IMR-90 (cell line): ENCODE measurements at regions not wholly inside any gene's neighbourhood (a gene's known extent, or its start where the extent isn't known, plus 50 kb on each side); places are given as distances from the start of the nearest gene placed in this dataset.

Experiments
- ATAC-seq: fragments of 200-7000 bp; cut with Tn5 transposase; 2 replicates; pipeline ENCODE4 v1.9.1; 2020; ENCODE audit warnings: low read depth, mild to moderate bottlenecking, moderate library complexity
- BruUV-seq: library from RNA; stranded (reverse); fragments of 400-500 nt; replicated peaks from 2 replicates; lab custom pipeline; 2021; lab: Mats Ljungman, UMichigan
- CTCF ChIA-PET: fragments of 300-600 bp; formaldehyde crosslinking; extraction: SDS; loops from one replicate; lab custom pipeline; 2021; ENCODE audit warnings: antibody characterized with exemption; lab: Yijun Ruan, JAX
- POLR2A ChIA-PET: fragments of 300-600 bp; sonication (Branson Sonifier 250); formaldehyde crosslinking; loops from one replicate; lab custom pipeline; 2022; ENCODE audit warnings: antibody characterized with exemption; ENCODE audit not compliant: unreplicated experiment; lab: Charles Lee
- DNase-seq: peaks from one replicate; pipeline ENCODE4 v3.0.0; 2013
- H2AFZ ChIP-seq: replicated peaks from 2 replicates; pipeline ENCODE3; 2013; ENCODE audit warnings: low read length, mild to moderate bottlenecking; ENCODE audit not compliant: poor library complexity
- H2AK5ac ChIP-seq: 2 replicates; pipeline ENCODE4 v1.6.1; 2013; ENCODE audit warnings: low read depth, low read length, inconsistent platforms
- H2AK9ac ChIP-seq: replicated peaks from 2 replicates; pipeline ENCODE3; 2013; ENCODE audit warnings: mild to moderate bottlenecking, low read depth, low read length, moderate library complexity; ENCODE audit not compliant: poor library complexity
- H2BK120ac ChIP-seq: 2 replicates; pipeline ENCODE4 v1.6.1; 2013; ENCODE audit warnings: low read depth, low read length, inconsistent platforms
- H2BK15ac ChIP-seq: 3 replicates; pipeline ENCODE4 v1.6.1; 2013; ENCODE audit warnings: low read depth, low read length, inconsistent platforms
- H2BK20ac ChIP-seq: 2 replicates; pipeline ENCODE4 v1.6.1; 2013; ENCODE audit warnings: low read depth, mild to moderate bottlenecking, inconsistent platforms, low read length, moderate library complexity
- H2BK5ac ChIP-seq: 2 replicates; pipeline ENCODE4 v1.6.1; 2013; ENCODE audit warnings: mild to moderate bottlenecking, low read depth, low read length, inconsistent platforms; ENCODE audit not compliant: poor library complexity, severe bottlenecking
- H3K14ac ChIP-seq: replicated peaks from 2 replicates; pipeline ENCODE4 v1.6.1; 2013; ENCODE audit warnings: low read depth, low read length, inconsistent platforms
- H3K18ac ChIP-seq: 2 replicates; pipeline ENCODE4 v1.6.1; 2013; ENCODE audit warnings: low read depth, low read length, control low read depth
- H3K23ac ChIP-seq: 2 replicates; pipeline ENCODE4 v1.6.1; 2013; ENCODE audit warnings: low read depth, low read length, inconsistent platforms
- H3K27ac ChIP-seq: 2 replicates; pipeline ENCODE4 v1.5.1; 2013; ENCODE audit warnings: mild to moderate bottlenecking, control low read depth, low read length; ENCODE audit not compliant: insufficient read depth
- H3K27me3 ChIP-seq: 2 replicates; pipeline ENCODE4 v1.6.1; 2013; ENCODE audit warnings: low read length; ENCODE audit not compliant: control insufficient read depth, insufficient read depth
- H3K36me3 ChIP-seq: 2 replicates; pipeline ENCODE4 v1.6.1; 2013; ENCODE audit warnings: low read length, mixed read lengths; ENCODE audit not compliant: control insufficient read depth, insufficient read depth
- H3K4ac ChIP-seq: 2 replicates; pipeline ENCODE4 v1.6.1; 2013; ENCODE audit warnings: low read depth, low read length, inconsistent platforms
- H3K4me1 ChIP-seq: 2 replicates; pipeline ENCODE4 v1.6.1; 2013; ENCODE audit warnings: low read length, mixed read lengths; ENCODE audit not compliant: control insufficient read depth, insufficient read depth
- H3K4me2 ChIP-seq: 2 replicates; pipeline ENCODE4 v1.6.1; 2013; ENCODE audit warnings: low read depth, mild to moderate bottlenecking, control low read depth, low read length, moderate library complexity
- H3K4me3 ChIP-seq: 2 replicates; pipeline ENCODE4 v1.5.1; 2013; ENCODE audit warnings: low read depth, mild to moderate bottlenecking, control low read depth, low read length, moderate library complexity; ENCODE audit not compliant: insufficient read depth
- H3K56ac ChIP-seq: 2 replicates; pipeline ENCODE4 v1.6.1; 2013; ENCODE audit warnings: low read length, inconsistent platforms; ENCODE audit not compliant: insufficient read depth; ENCODE audit errors: extremely low read depth
- H3K79me1 ChIP-seq, 2 experiments: 2 replicates each; pipeline ENCODE4 v1.6.1; 2013; ENCODE audit warnings: low read length in 2 of 2, inconsistent platforms in 1 of 2, low read depth in 1 of 2
- H3K9ac ChIP-seq: 2 replicates; pipeline ENCODE4 v1.6.1; 2013; ENCODE audit warnings: low read depth, low read length, control low read depth
- H3K9me1 ChIP-seq: 2 replicates; pipeline ENCODE4 v1.6.1; 2013; ENCODE audit warnings: low read length, inconsistent platforms; ENCODE audit not compliant: insufficient read depth
- H3K9me3 ChIP-seq: 2 replicates; pipeline ENCODE4 v1.6.1; 2013; ENCODE audit warnings: low read length; ENCODE audit not compliant: control insufficient read depth, insufficient read depth
- H4K20me1 ChIP-seq: 2 replicates; pipeline ENCODE4 v1.6.1; 2013; ENCODE audit warnings: low read length, inconsistent platforms; ENCODE audit not compliant: insufficient read depth
- H4K5ac ChIP-seq: 2 replicates; pipeline ENCODE4 v1.6.1; 2013; ENCODE audit warnings: mild to moderate bottlenecking, low read depth, low read length, control low read depth
- H4K8ac ChIP-seq, 2 experiments: 2 replicates each; pipeline ENCODE4 v1.6.1; 2013; ENCODE audit warnings: low read depth in 2 of 2, low read length in 2 of 2, control low read depth in 1 of 2, inconsistent platforms in 1 of 2
- H4K91ac ChIP-seq: 2 replicates; pipeline ENCODE4 v1.6.1; 2013; ENCODE audit warnings: low read depth, low read length, inconsistent platforms; ENCODE audit not compliant: insufficient read depth
- BHLHE40 ChIP-seq: fragments of 150-350 bp; IDR thresholded peaks from 2 replicates; pipeline ENCODE4 v1.6.1; 2016; ENCODE audit warnings: mild to moderate bottlenecking, low read depth, low read length
- CEBPB ChIP-seq: IDR thresholded peaks from 2 replicates; pipeline ENCODE4 v1.6.1; 2012; ENCODE audit warnings: low read depth, low read length, improper control_type of control experiment
- CHD1 ChIP-seq: IDR thresholded peaks from 2 replicates; pipeline ENCODE4 v1.6.1; 2012; ENCODE audit warnings: low read depth, low read length, improper control_type of control experiment
- CTCF ChIP-seq: conservative IDR thresholded peaks from 2 replicates; pipeline ENCODE4 v1.5.1; 2012; ENCODE audit warnings: mild to moderate bottlenecking, low read depth, low read length, improper control_type of control experiment
- ELK1 ChIP-seq: fragments of 150-350 bp; IDR thresholded peaks from 2 replicates; pipeline ENCODE4 v1.6.1; 2016; ENCODE audit warnings: low read depth, mild to moderate bottlenecking, low read length, moderate library complexity, borderline replicate concordance
- FOS ChIP-seq: fragments of 150-350 bp; IDR thresholded peaks from 2 replicates; pipeline ENCODE4 v1.6.1; 2016; ENCODE audit warnings: low read depth, low read length
- MAFK ChIP-seq: IDR thresholded peaks from 2 replicates; pipeline ENCODE4 v1.6.1; 2012; ENCODE audit warnings: low read depth, low read length, improper control_type of control experiment
- MAZ ChIP-seq: IDR thresholded peaks from 2 replicates; pipeline ENCODE4 v1.6.1; 2012; ENCODE audit warnings: low read depth, mild to moderate bottlenecking, low read length, improper control_type of control experiment, moderate library complexity, borderline replicate concordance
- MXI1 ChIP-seq: IDR thresholded peaks from 2 replicates; pipeline ENCODE4 v1.6.1; 2012; ENCODE audit warnings: low read depth, mild to moderate bottlenecking, low read length, moderate library complexity, borderline replicate concordance
- NFE2L2 ChIP-seq: fragments of 150-350 bp; IDR thresholded peaks from 2 replicates; pipeline ENCODE4 v1.6.1; 2016; ENCODE audit warnings: low read depth, mild to moderate bottlenecking, low read length
- POLR2A ChIP-seq: IDR thresholded peaks from 2 replicates; pipeline ENCODE4 v1.6.1; 2012; ENCODE audit warnings: mild to moderate bottlenecking, low read depth, low read length
- RAD21 ChIP-seq: IDR thresholded peaks from 2 replicates; pipeline ENCODE4 v1.6.1; 2012; ENCODE audit warnings: low read length, improper control_type of control experiment
- RCOR1 ChIP-seq: IDR thresholded peaks from 2 replicates; pipeline ENCODE4 v1.6.1; 2012; ENCODE audit warnings: mild to moderate bottlenecking, low read length, improper control_type of control experiment; ENCODE audit not compliant: insufficient replicate concordance
- RFX5 ChIP-seq: IDR thresholded peaks from 2 replicates; pipeline ENCODE4 v1.8.0; 2012; ENCODE audit warnings: low read depth, mild to moderate bottlenecking, low read length, moderate library complexity
- SMC3 ChIP-seq: fragments of 150-350 bp; IDR thresholded peaks from 2 replicates; pipeline ENCODE4 v1.6.1; 2016; ENCODE audit warnings: low read depth, mild to moderate bottlenecking, antibody characterized with exemption, low read length, moderate library complexity
- USF2 ChIP-seq: fragments of 150-350 bp; IDR thresholded peaks from 2 replicates; pipeline ENCODE4 v1.6.1; 2017; ENCODE audit warnings: mild to moderate bottlenecking, antibody characterized with exemption, low read length, low read depth
- WGBS, 2 experiments: methylation state at CpG; one replicate each; pipeline versions ENCODE4 v1.1.5 to v1.1.7; 2013; ENCODE audit warnings: missing lambda C conversion rate in 2 of 2; ENCODE audit not compliant: insufficient read length in 1 of 2; ENCODE audit errors: extremely low coverage in 2 of 2; 5-methylcytosine and 5-hydroxymethylcytosine counted together
- dilution Hi-C: fragments of 300-500 bp; cut with HindIII; formaldehyde crosslinking; loops from one replicate; pipeline ENCODE4 v1.14.3; 2018; ENCODE audit warnings: low sequenced_read_pairs; ENCODE audit not compliant: unreplicated experiment
- in situ Hi-C: fragments of 300-500 bp; cut with MboI; formaldehyde crosslinking; loops from 3 replicates; pipeline ENCODE4 v1.14.3; 2019; ENCODE audit warnings: low sequenced_read_pairs, inconsistent platforms, mixed read lengths
- intact Hi-C: fragments of 100-400 bp; cut with micrococcal nuclease; formaldehyde crosslinking; loops from 2 replicates; pipeline ENCODE4 v1.10.0; 2022

- no peak overlapping the region for H3K18ac ChIP-seq
- no peak overlapping the region for H3K4me3 ChIP-seq
- no TSS peak for BruUV-seq
- H4K8ac ChIP-seq, result no peak overlapping the region
- in situ Hi-C loops, result no loop called here
- TF ChIP-seq CEBPB (no peak), NFE2L2 (no peak), BHLHE40 (no peak), RFX5 (no peak), RAD21 (no peak), CHD1 (no peak), FOS (no peak), SMC3 (no peak), USF2 (no peak), RCOR1 (no peak), CTCF (no peak), MXI1 (no peak), POLR2A (no peak), MAFK (no peak), MAZ (no peak), ELK1 (no peak)
- POLR2A ChIA-PET, result no interaction called here
- CTCF ChIA-PET, result interaction anchor here (0.7 kb wide), 1 partner anchor 229 kb away, joined by 3 read pairs; no protein-coding TSS in a partner anchor
- no peaks in the 10 kb centered on the region for H3K4me1 ChIP-seq
- no peak overlapping the region for H2AFZ ChIP-seq
- no peaks in the 10 kb centered on the region for H4K20me1 ChIP-seq
- no peaks in the 10 kb centered on the region for H3K9me3 ChIP-seq
- no peak overlapping the region for H3K23ac ChIP-seq
- no peak overlapping the region for H3K4ac ChIP-seq
- WGBS, 2 experiments, result no CpG with 5 or more reads among the region's 2 CpGs
- no peak overlapping the region for H2BK5ac ChIP-seq
- H2BK15ac ChIP-seq, result no peak overlapping the region
- H3K56ac ChIP-seq, result no peak overlapping the region
- intact Hi-C loops, result no loop called here
- H3K9ac ChIP-seq, result no peak overlapping the region
- no peak overlapping the region for H3K4me2 ChIP-seq
- no peaks in the 10 kb centered on the region for H3K36me3 ChIP-seq
- H2BK20ac ChIP-seq, result no peak overlapping the region
- dilution Hi-C loops, result no loop called here
- no peak overlapping the region for H2BK120ac ChIP-seq
- no peaks in the 10 kb centered on the region for H3K79me1 ChIP-seq
- H3K9me1 ChIP-seq, result no peaks in the 10 kb centered on the region
- ATAC-seq (no peak), DNase-seq (peak; percentile 30)
- no peak overlapping the region for H4K91ac ChIP-seq
- H2AK9ac ChIP-seq, result no peak overlapping the region
- no peak overlapping the region for H4K5ac ChIP-seq
- no peak overlapping the region for H2AK5ac ChIP-seq
- H3K14ac ChIP-seq, result no peak overlapping the region
- H3K27me3 ChIP-seq, result peaks cover 2% of the 10 kb centered on the region; the same call in 1 of the 2 replicates
- no peak overlapping the region for H3K27ac ChIP-seq
These were observed 239.5 kb downstream of the ABCC12 start for GRCh38 chr16:47916266-47916665.
